ENCODE measurements at regions not wholly inside any gene's neighbourhood (a gene's known extent, or its start where the extent isn't known, plus 50 kb on each side); places are given as distances from the start of the nearest gene placed in this dataset.

DNA sequence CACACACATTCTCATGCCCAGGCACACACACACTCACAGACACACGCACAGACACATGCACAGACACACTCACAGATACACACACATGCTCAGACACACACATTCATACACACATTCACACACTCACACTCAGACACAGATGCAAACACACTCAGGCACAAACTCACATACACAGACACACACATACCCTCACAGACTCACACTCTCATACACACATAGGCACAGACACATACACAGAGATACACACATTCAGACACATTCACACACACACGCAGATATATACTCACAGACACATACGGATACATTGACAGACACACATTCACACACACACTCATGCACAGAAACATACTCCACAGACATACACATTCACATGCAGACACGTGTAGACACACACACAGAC, 89.6 kb downstream of the RBFOX3 start:
- DNase-seq: no peak

DNA sequence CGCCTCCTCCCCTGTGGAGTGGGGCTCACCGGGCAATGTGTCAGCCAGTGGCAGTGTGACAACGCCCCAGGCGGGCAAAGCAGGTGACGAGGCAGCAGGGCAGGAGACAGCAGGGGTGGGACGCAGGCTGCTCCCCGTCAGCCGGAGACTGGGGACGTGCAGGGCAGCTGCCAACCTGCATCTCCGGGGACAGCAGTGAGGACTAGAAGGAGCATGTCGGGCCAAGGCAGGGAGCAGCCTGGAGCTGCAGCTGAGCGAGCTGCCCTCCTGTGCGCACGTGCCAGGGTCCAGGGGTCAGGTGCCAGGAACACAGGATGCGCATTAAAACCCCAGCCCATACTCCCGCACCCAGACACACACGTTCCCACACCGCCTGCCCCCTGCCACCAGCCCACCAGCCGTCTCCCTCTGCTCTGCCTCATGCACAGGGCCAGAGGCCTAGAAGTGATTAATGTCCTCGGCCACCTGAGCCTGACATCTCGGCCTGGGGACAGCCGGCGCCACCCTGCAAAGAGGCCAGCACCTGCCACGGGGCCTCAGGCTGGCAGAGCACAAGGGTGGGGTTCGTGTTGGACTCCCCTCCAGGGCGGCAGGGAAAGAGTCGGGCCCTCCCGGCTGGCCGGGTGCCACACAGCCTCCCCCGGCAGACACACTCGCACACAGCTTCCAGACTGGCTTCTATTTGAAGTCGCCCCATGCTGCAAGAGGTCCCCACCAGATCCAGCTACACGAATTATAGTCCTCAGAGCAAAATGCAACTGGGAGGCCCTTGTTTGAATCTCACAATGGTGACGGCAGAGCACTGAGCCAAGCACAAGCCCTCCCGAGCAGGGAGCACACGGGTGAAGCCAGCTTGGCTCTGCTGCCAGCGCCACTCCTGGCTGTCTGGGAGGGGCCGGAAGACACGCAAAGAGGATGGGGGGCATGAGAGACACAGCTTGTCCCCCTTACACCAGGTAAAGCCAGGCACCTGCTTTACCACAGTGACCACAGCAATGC, 90.4 kb downstream of the RBFOX3 start:
- DNase-seq: peak; percentile 78

DNA sequence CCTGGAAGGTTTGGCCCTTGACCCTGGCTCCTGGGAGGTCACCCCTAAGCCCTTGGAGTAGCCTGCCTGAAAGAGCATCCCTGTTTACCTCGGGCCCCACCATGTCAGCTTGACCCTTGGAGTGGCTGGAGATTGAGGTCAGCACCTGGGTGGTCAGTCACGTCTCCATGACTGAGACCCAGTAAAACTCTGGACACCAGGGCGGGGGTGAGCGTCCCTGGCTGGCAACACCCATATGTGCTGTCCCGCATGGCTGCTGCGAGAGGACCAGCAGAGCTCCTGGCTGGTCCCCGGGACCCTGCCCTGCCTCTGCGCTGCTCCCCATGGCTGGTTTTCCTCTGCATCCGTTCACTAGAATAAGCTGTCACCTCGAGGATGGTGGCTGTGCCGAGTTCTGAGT, 91.2 kb downstream of the RBFOX3 start:
- DNase-seq: no peak

DNA sequence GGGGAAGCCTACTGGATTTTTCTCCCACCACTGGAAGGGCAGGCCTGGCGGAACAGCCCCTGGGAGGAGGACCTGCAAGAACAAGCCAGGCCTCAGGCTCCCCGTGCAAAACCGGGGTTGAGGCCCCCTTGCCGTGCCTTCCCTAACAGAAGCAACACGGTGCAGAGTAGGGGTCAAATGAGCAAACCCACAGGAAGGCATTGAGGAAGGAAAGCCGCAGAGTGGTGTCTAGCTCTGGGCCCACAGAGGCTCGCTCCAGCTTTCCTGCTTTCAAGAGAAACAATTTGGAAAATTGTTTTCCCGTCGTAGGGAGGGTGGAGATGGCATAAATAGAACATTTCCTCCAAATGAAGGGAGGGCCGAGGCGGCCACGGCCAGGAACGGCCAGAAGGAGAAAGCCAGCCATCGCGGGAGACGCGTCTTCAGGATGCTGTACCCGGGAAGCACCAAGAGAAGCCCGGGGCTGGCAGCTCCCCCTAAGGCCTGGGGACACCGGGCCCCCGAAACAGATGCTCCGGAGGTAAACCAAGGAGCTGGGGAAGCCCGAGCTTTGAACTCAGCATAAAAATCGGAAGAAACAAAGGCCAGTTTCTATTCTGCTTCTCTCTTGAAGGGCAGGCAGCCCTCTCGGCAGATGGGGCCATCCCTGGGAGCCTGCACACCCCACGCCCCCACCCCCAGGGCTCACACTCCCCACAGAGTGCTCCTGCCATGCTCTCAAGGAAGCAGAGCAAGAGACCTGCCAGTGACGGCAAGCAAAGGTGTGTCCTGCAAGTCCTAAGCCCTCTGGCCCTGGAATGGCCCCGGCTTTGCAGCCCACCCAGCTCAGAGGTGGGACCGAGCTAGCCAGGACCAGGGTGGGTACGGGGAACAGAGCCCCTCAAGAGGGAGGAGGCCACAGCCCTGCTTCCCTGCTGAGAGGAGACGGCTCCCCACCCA, 92.0 kb downstream of the RBFOX3 start:
- no peak for DNase-seq

DNA sequence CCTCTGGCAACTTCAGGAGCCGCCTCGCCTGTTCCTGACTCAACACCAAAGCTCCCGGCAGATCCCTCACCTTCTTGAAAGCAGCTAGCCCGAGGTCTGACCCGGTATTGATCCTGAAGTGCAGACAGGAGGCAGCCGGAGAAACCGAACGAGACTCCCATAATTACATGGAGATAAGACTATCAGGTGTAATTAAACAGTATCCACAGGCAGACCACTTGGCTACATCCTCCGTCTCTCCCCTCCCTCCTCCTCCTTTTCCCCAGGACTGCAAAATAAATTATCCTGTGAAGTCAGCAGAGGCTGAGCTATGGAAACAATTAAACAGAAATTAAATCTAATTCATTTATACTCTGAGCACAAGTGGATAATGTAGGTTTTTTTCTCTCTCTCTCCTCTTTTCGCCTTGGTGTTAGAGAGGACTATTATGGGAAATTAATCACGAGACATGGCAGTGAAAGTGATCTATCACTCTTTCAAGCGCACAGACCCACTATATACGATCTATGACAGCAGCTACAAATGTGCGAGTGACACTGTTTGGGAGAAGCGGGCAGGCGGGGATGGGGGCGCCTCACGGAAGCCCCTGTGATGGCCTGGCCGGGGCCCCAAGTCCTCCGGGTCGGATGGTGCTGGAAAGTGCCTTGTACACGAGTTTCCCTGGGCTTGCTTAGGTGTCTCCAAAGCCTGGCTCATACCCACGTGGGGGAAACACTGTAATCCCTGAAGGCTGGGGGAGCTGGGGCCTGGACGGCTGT, 92.8 kb downstream of the RBFOX3 start:
- DNase-seq: no peak

DNA sequence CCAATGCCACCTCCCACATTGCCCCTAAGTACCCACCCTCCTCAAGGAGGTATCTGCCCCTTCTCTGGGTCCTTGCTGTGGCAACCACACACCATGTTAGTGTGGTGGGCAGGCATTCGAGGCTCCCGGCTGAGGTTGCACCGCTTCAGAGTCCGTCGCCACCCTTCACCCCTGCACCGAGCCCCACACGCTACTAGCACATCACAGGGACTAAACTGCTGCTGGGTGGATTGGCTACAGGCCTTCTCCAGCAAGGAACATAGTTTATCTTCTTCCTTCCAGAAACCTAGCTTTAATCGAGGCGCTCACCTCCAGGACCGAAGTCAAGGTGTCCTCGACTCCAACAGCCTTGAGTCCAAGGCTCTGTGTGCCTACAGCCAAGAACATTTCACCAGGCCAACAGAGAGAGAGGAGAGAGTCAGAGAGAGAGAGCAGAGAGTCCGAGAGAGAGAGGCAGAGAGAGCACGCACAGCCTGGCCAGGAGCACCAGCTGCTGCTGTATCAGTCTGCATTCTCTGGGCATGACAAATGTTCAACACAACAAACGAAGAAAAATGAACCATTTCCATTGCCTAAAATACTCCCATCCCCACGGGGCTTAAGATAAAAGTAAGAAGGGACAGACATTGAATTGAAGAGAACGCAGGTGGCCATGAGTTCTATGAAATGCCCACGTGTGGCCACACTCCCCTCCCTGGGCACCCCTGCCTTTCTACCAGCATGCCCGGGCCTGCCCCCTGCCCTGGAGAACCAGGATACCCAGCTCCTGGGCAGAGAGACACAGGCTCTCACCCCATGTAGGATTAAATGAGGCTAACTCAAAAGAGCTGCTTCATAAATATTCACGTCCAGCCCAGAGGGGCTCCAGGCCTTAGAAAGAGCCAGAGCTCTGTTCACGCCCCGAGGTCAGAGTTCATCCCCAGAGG, 94.9 kb downstream of the RBFOX3 start:
- DNase-seq: peak; percentile 67

DNA sequence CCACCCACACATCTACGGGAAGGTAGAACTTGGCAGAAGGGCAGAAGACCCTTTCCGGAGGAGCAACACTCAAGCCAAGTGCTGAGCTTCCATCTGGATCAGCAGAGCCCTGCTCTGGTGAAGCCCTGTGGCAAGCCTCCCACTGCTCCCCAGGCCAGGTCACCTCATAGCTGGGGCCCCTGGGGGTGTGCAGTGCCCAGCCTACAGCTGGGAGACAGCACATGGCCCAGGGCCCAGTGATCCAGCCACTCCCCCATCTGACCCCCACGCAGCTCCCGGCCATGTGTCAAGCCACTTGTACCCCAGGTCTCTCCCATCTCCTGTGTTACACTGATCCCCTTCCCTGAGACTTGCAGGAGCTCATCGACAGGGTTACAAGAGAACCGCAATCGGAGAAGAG, 95.7 kb downstream of the RBFOX3 start:
- no peak for DNase-seq

DNA sequence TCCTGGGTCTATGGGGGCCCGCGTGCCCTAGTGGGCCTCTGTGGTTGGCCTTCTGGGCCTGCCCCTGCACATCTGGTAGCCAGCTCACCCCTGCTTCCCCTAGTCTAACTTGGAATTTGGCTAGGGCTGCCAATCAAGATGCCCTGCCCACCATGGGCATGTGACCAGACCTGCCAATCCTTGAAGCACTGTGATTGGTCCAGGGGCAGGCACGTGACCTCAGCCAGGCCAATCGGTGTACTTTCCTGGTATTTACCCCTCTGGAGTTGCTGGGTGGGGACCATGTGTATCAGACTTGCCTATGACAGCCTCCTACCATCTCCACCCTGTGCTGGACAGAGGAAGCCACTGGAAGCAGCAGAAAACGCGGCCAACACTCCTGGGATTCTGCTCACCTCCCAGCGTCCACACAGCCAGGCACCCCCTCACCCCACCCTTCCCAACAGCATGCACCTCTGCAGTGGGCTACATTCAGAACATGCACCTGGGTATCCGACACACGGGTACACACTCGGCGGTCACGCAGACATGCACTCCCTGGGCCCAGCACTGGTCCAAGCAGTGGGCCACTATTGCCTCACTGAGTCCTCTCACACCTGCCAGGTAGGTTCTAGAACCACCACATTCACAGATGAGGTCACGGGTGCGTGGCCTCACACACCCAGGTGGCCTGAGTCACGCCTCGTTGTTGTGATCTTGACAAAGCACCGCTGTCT, 96.9 kb downstream of the RBFOX3 start:
- DNase-seq: no peak

DNA sequence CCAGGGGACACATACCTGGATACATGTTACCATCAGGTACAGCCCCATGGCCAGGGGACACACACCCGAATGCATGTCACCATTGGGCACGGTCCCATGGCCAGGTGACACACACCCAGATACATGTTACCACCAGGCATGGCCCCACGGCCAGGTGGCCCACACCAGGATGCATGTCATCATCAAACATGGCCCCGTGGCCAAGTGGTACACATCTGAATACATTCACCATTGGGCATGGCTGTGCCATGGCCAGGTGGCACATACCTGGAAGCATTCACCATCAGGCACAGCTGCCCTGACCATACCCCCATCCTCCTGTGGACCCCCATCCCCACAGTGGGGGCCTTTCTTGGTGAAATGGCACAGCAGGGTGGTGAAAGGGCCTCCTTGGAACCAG, 97.6 kb downstream of the RBFOX3 start:
- no peak for DNase-seq

DNA sequence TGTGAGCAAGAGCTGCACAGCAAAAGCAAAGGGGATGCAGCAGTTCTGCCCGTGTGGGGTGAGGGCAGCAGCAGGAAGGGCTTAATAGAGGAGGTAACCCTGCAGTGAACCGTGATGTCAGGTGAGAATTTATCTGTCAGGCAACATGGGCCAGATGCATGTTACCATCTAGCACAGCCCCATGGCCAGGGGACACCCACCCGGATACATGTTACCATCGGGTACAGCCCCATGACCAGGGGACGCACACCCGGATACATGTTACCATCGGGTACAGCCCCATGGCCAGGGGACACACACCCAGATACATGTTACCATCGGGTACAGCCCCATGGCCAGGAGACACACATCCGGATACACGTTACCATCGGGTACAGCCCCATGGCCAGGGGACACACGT, 99.4 kb downstream of the RBFOX3 start:
- DNase-seq: no peak

DNA sequence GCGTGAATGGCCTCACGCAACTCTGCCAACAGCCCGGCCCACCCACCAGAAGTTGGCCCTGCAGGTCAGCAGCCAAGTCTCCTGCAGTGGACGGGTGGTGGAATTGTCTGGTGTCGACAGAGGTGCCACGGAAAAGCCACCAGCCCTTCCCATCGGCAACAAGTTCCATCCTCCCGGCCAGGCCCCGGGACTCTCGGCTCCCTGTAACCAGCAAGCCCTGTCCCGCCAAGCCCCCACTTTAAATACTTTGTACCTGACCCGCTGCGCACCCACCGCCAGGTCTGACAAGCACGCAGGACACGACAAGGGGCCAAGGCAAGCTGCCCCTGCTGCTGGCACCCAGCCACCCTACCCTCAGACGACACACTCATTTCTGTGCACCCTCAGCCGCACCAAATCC, 100.8 kb downstream of the RBFOX3 start:
- no peak for DNase-seq

DNA sequence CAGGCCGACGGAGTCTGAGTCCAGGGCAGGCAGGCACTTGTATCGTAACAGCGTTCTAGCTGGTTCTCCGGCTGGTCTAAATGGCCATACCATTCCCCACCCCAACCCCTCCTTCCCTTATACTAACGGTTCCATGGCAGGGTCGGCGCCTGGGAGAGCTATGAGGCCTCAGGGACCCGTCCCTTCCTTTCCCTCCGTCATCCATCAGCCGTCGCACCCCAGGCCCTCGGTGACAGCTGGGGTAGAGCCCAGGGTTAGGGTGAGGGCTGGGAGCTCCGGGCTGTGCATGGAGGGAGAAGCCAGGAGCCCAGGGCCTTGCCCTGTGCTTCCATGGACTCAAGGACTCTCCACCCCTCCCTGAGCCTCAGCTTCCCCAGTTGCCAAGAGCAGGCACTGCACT, 101.4 kb downstream of the RBFOX3 start:
- DNase-seq: no peak

DNA sequence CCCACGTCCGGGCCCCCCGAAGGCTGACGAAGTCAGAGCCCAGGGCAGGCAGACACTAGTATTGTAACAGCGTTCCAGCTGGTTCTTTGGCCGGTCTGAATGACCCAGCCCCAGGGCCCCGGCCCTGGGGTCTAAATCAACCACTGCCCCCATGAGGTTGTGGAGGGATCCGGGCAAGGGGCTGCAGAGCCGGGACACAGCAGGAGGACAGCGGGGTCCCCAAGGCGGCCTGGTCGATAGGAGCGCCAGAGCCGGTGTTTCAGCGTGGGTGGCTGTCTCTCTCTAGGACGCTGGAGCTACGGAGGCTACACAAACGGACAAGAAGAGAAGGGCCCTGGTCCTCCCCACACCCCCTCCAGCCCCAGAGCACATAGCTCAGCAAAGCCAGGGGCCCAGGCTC, 101.8 kb downstream of the RBFOX3 start:
- no peak for DNase-seq

DNA sequence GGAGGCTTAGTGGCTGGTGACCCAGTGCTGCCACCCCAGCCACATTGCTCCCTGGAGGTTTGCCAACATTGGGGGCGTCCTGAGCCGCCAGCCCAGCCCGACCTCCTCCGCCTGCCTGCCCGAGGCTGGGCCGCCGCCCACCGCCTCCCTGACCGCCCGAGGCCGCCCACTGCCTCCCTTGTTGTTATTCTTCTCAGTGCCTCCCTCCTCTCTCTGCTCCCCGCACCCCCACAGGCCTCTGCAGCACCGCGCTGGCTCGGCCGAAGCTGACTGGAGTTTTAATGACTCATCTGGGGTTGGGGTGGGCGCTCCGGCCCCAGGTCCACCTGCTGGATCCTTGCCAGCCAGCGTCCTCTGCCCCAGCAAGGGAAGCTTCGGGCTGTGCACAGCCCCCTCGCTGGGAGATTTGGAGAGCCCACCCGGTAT, 102.5 kb downstream of the RBFOX3 start:
- DNase-seq: no peak

DNA sequence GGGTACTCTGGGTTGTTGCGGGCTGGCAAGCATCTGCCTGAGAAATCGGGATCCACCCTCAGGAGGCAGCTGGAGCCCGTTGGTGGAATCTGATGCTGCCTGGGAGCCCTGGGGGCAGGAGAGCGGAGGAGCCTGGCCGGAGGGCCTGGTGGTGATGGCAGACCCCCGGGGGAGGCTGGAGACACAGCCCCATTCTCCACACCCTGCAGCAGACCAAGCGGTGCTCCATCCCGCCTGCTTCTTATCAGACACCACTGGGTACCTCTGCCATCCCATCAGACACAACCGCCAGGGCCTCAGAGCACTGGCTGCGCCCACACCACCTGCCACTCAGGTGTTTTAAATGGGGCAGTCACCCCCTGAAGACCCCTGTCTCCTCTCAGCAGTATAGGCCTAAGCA, 103.9 kb downstream of the RBFOX3 start:
- no peak for DNase-seq

DNA sequence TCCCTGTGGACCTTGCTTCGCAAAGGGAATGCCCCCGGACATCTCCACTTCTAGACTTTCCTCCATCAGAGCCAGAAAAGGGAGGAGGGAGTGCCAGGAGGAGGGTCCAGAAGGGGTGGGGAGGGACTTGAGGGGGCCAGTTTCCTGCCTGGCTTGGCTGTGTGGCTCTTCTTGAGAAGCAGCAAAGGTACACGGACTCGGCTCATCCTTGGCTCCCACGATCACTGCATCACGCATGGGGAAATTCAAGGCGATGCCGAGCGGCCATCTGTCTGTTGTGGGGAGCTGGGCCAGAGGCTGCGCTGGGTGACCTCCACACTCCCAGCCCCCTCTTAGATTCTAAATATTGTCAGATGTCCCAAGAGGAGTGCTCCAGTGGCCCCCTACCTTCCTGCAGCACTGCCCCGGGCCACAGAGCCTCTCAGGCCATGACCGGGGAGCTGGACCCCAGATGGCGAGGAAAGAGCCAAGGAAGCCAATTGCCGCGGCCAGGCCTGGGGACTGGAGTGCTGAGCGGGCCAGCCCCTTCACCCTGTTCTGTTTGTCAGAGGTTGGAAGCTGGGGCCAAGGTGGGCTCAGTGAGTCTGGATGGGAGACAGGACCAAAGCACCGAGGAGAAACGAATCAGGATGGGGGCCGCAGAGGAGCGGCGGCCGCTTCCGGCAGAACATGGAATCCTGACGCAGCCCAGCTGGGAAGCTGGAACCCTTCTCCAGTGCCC, 104.5 kb downstream of the RBFOX3 start:
- no peak for DNase-seq

DNA sequence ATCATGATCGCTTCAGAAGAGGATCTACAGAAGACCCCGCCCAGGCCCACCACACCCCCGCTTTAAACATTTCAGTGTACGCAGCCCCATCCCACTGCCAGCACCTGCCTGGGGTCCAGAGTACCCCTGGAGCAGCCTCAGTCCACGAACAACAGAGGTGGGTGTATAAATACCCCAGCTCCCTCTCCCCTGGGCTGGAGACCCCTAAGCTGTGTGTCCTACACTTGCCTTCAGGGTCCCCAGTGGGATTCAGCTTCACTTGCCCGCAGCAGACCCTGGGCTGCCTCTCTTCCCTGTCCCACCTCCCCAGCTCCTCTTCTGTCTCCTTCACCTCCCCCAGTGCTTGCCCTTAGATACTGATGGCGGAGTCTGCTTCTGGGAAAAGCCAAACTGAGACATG, 105.7 kb downstream of the RBFOX3 start:
- no peak for DNase-seq

DNA sequence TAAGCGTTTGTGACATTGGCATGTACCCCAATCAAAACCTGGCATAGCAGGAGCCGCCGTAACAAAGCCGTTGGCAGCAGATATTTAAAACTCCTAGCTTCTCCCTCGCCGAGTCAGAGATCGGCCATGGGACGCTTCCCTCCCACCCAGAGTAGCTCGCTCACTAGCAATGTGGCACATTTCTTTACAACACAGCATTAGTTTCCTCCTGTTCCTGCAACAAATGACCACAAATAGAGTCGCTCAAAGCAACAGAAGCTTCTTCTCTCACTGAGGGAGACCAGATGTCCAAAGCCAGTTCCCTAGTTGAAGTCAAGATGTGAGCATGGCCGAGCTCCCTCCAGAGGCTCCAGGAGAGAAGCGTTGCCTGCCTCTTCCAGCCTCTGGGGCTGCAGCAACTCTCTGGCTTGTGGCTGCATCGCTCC, 106.7 kb downstream of the RBFOX3 start:
- no peak for DNase-seq

DNA sequence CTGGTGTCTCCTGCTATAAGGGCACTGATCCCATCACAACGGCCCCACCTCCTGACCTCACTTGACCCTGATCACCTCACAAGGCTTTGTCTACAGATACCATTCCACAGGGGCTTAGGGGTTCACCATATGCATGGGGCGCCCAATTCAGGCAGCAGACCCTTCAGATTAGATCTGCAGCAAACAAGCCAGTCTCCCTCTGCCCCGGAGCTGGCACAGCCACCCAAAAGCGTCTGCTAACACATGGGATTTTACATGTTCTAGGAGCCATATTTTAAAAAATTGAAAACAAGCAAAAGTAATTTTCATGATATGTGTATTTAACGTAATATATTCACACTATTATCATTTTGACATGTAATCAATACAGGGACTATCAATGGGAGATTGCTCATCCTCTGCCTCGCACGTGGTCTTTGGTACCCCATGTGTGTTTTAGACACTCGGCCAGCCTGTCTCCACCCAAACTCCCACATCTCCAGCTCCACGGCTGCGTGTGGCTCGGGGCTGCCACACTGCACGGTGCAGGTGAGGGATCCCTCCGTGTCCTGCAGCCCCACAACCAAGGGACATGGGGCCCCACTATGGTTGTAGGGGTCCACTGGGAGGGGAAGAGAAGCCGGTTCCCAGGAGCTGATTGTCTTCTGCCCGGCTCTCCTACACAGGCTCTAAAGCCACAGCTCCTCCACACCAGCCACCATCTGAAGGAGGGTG, 107.6 kb downstream of the RBFOX3 start:
- DNase-seq: no peak
